ENCODE measurements at regions not wholly inside any gene's neighbourhood (a gene's known extent, or its start where the extent isn't known, plus 50 kb on each side); places are given as distances from the start of the nearest gene placed in this dataset.

- TF ChIP-seq CTCF (conservative IDR thresholded peaks at IDR 0.05; ENCODE audit: low read depth, low read length) (no peak), EZH2 (IDR thresholded peaks at IDR 0.05; ENCODE audit: borderline replicate concordance, low read depth, low read length, poor library complexity, severe bottlenecking) (no peak)
These were observed 253.0 kb upstream of the HNRNPA3 start for GRCh38 chr2:176959614-176960013.
